ENCODE measurements at regions not wholly inside any gene's neighbourhood (a gene's known extent, or its start where the extent isn't known, plus 50 kb on each side); places are given as distances from the start of the nearest gene placed in this dataset.

DNA sequence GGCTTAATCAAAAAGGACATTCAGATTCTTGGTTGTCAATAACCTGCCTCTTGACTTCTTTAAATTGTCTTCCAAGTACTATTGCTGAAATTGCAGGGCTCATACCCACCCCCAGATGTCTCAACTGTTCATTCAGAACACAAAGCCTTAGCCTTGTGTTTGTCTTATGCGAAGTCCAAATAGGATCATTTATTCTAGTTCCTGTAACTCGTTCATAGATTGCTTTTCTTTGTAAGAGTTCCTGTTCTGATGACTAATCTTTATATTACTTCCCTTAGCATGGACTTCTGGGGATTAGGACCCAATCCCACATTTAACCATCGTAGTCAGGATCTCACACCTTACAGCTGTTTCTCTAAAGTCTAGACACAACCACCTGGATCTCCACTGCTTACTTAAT, 226.0 kb downstream of the VEGFC start:
- H4K20me1 ChIP-seq (ENCODE audit: control insufficient read depth, insufficient read depth, insufficient read length), result no peaks in the 10 kb centered on the region
- no peak overlapping the region for H2AK5ac ChIP-seq (ENCODE audit: insufficient read length, low read length)
- no peak overlapping the region for H3K9ac ChIP-seq (ENCODE audit: extremely low read depth, insufficient read length, low read length)
- H3K23me2 ChIP-seq (ENCODE audit: insufficient read length, low read depth, low read length, poor library complexity, severe bottlenecking), result no peaks in the 10 kb centered on the region
- TF ChIP-seq, protein P1, sequence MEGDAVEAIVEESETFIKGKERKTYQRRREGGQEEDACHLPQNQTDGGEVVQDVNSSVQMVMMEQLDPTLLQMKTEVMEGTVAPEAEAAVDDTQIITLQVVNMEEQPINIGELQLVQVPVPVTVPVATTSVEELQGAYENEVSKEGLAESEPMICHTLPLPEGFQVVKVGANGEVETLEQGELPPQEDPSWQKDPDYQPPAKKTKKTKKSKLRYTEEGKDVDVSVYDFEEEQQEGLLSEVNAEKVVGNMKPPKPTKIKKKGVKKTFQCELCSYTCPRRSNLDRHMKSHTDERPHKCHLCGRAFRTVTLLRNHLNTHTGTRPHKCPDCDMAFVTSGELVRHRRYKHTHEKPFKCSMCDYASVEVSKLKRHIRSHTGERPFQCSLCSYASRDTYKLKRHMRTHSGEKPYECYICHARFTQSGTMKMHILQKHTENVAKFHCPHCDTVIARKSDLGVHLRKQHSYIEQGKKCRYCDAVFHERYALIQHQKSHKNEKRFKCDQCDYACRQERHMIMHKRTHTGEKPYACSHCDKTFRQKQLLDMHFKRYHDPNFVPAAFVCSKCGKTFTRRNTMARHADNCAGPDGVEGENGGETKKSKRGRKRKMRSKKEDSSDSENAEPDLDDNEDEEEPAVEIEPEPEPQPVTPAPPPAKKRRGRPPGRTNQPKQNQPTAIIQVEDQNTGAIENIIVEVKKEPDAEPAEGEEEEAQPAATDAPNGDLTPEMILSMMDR (conservative IDR thresholded peaks at IDR 0.05), result no peak
- no peak overlapping the region for H4K8ac ChIP-seq (replicated peaks; ENCODE audit: insufficient read length, low read depth, low read length)
- no CpG with 5 or more reads among the region's 3 CpGs for WGBS (ENCODE audit: extremely low coverage, insufficient read length, low lambda C conversion rate)
- H2BK12ac ChIP-seq (ENCODE audit: insufficient read length, low read depth, low read length), result no peak overlapping the region
- no peak overlapping the region for H4K91ac ChIP-seq (ENCODE audit: insufficient read length, low read depth, low read length)
- H3K27me3 ChIP-seq (ENCODE audit: insufficient read depth, low read length), result no peaks in the 10 kb centered on the region
- no peak overlapping the region for H3K23ac ChIP-seq (ENCODE audit: insufficient read length, low read depth, low read length)
- no peak overlapping the region for H4K5ac ChIP-seq (ENCODE audit: insufficient read length, low read depth, low read length)
- no peaks in the 10 kb centered on the region for H3K9me3 ChIP-seq (ENCODE audit: control insufficient read depth, low read depth, low read length)
- H3K4me1 ChIP-seq (ENCODE audit: insufficient read depth, low read length), result no peaks in the 10 kb centered on the region
- no peak overlapping the region for H3K56ac ChIP-seq (ENCODE audit: insufficient read length, low read depth, low read length)
- H3K4me3 Mint-ChIP-seq, result no peak overlapping the region
- no peak overlapping the region for H2BK120ac ChIP-seq (ENCODE audit: low read depth, low read length, poor library complexity, severe bottlenecking)
- no peak overlapping the region for H3K4me2 ChIP-seq (ENCODE audit: insufficient read depth, insufficient read length, low read length)
- no peak overlapping the region for H3K27ac ChIP-seq (ENCODE audit: insufficient read length, low read depth, low read length)
- H3K79me2 ChIP-seq (ENCODE audit: insufficient read depth, low read length), result no peaks in the 10 kb centered on the region
- H2BK20ac ChIP-seq (ENCODE audit: low read depth, low read length, poor library complexity, severe bottlenecking), result no peak overlapping the region
- H3K18ac ChIP-seq (ENCODE audit: insufficient read length, low read depth, low read length), result no peak overlapping the region
- no peaks in the 10 kb centered on the region for H3K4me1 Mint-ChIP-seq
- H2AFZ ChIP-seq (ENCODE audit: low read length), result no peak overlapping the region
- H3K79me1 ChIP-seq (ENCODE audit: insufficient read depth, low read depth, low read length, poor library complexity, severe bottlenecking), result no peaks in the 10 kb centered on the region
- no peaks in the 10 kb centered on the region for H3K9me3 Mint-ChIP-seq
- DNase-seq, result no peak
- H3K27me3 Mint-ChIP-seq (ENCODE audit: low read depth), result no peaks in the 10 kb centered on the region
- H3T11ph ChIP-seq (ENCODE audit: low read length), result no peak overlapping the region
- H2BK15ac ChIP-seq (ENCODE audit: low read depth, low read length), result no peak overlapping the region
- H3K14ac ChIP-seq (ENCODE audit: insufficient read depth, low read length), result no peak overlapping the region
- no peaks in the 10 kb centered on the region for H3K36me3 Mint-ChIP-seq (ENCODE audit: insufficient read depth in 1 of 3, low read depth in 3 of 3)
- no peak overlapping the region for H2BK5ac ChIP-seq (ENCODE audit: insufficient read length, low read length)
- no peak overlapping the region for H3K4ac ChIP-seq (ENCODE audit: low read depth, low read length)
- no peak overlapping the region for H3K27ac Mint-ChIP-seq
